HG03097 (cell line): ENCODE measurements at regions not wholly inside any gene's neighbourhood (a gene's known extent, or its start where the extent isn't known, plus 50 kb on each side); places are given as distances from the start of the nearest gene placed in this dataset.

Source experiments
- ATAC-seq: cut with Tn5 transposase; IDR thresholded peaks from one replicate; pipeline ENCODE4 v1.9.1; 2021; ENCODE audit not compliant: unreplicated experiment, low FRiP score

DNA sequence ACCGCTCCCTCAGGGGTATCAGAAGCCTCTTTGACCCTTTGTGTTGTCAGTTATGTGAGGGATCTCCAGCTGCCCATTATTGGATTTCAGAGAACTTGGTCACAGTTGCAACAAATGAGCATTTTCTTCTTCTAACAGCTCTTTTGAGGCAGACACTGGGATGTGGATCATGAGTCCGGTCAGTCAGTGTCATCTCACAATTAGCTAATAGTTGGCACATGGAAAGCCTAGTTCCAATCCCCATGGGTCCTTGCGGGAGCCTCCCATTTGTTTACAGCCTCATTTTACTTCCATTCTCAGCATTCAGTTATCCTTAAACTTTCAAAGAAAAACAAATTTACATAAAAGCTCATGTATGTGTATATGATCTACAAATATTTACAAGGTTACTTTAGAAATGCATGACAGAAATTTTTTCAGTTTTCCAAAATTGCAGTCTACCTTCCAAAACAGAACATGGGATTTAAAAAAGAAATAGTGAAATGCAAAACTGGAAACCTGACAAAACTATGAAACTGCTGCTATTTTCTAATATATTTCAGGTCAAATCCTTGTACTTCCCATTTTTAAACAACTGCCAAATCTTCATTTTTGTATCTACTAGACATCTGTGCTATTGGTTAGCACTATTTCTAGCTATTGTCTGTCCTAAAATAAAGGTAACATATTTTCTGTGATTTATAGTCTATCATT lies 547.1 kb upstream of the ZEB2 start:
- no peak for ATAC-seq

DNA sequence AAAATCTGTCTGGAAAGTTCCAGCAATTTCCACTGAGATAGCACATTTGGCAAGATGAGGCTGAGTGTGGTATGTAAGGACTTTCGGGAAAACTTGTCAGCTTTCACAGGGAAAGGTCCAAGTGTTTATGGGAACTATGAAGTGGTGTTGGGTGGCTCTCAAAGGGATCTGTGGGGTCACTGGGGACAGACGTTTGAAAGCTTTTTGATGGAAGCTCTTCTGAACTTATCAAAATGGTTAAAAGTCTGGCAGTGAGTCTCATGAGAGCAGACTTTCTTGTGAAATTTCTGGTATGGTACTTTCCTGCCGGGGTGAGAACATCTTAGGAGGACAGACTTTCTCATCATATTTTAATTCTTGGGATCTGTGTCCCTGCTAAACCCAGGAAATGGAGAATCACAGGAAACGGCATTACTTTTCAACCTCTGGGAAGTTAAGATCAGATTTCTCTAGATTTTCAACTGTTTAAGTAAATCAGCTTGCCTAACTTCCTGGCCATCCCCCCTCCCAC lies 546.3 kb upstream of the ZEB2 start:
- no peak for ATAC-seq

DNA sequence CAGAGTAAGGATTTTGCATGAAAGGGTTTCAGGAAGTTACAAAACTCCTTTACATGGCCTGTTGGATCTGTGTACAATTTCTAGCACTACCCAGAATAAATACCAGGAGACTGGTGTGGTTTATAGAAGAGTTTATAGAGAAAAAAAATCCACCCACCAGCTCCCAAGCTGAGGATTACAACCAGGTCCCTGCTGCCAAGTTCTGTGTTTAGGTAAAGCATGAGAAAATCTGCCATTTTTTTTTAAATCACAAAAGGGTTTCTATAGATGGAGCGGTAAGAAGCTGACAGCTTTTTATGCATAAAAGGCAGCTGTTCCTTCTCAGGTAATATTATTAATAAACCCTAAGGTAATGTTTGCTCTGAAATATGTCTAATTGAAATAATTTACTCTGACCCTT lies 545.4 kb upstream of the ZEB2 start:
- ATAC-seq: no peak

DNA sequence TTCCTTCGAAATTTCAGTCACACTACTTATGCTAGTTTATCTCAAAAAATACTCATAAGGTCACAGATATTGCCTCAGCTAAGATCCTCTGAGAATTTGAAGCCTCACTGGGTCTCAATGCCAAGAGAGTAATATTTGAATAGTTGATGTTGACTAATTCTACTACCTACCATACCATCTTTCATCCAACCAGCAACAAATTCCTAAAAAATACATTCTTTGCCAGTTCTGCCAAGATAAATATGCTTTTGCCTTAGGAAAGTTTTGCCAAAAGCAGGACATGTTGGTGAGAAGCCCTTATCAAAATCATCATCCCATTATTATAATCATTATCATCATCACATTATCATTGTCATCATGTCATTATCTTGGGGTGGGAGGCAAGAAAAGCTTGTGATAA lies 544.6 kb upstream of the ZEB2 start:
- ATAC-seq: no peak

DNA sequence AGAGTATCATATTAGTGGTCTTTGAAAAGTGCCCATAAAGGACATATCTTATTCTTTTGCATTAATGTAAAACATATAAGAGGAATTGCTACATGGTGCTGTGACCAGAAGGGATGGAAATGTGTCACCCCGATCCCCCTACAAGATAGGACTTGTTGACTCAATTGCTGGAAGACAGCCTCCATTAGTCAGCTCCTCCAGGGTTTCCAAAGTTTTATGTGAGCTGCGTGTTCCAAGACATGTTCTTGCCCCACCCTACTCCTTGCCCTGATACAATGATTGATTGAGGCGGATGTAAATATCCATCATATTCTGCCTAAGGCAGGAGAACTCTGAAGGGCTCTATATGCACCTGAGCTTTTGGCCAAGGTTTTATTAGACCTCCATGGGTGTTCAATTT lies 541.0 kb upstream of the ZEB2 start:
- no peak for ATAC-seq

DNA sequence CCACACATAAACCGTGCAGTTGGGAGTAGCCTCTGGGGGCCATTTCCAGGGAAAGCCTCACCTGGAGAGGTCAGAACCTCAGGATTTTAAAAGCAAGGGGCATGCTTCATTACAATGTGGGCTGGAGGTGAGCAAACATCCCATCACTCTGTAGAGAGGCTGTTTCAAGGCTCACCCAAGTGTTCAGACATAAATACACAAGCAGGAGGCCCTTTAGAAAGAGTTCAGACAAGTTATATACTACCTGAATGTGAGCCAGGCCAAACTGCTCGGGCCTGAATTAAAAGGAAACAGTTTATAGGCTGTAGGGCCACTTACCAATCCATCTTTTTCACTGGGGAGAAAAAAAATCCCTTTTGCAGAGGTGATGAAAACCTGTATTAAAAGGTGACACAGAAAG lies 540.0 kb upstream of the ZEB2 start:
- no peak for ATAC-seq

DNA sequence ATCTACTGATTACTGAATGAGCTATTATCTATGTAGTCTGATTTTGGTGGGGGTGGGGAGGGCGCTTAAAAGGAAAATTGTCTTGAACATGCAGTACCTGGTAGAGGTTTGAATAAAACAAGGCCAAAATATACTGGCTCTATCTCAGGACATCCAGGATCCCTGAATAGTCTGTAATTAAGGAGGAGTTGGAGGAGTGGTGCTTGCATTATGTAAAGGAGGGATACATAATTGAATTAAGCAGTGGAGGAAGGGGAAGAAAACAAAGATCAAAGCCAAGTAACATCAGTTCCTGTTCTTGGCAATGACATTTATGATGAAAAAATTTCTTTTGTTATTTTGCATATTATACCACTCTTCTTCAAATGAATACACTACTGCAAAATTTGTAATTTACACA lies 539.4 kb upstream of the ZEB2 start:
- ATAC-seq: no peak

DNA sequence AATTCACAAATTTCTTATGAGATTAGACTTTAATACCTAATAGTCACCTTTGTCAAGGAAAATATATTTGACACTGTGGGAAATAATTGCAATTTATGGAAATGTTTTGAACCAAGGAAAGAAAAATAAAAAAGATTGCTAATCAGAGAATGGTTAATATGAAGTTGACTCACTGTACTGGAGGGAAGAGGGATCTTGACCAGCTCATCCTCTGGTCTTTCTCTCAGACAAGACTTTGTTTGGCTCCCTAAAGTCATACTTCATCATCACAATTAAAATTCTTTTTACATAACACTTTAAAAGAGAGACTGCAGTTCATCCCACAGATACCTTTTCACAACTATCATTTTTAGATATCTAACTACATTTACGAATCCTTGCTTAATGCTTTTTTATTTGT lies 538.5 kb upstream of the ZEB2 start:
- ATAC-seq: no peak

DNA sequence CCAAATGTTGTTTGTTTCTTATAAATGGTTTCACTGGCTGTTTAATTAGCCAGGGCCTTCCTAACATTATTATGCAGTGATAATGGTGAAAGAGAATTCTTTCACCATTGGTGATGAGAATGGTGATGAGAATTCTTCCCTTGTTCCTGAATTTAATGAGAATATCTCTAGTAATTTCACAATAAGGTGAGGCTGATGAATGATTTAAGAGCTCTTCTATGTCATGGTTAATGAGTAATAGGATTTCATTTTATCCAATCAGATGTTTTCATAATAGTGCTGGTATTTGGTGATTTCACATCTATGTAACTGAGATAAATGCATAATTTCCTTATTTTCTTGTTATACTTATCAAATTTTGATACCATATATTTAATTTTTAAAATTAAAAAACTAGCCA lies 535.7 kb upstream of the ZEB2 start:
- no peak for ATAC-seq

DNA sequence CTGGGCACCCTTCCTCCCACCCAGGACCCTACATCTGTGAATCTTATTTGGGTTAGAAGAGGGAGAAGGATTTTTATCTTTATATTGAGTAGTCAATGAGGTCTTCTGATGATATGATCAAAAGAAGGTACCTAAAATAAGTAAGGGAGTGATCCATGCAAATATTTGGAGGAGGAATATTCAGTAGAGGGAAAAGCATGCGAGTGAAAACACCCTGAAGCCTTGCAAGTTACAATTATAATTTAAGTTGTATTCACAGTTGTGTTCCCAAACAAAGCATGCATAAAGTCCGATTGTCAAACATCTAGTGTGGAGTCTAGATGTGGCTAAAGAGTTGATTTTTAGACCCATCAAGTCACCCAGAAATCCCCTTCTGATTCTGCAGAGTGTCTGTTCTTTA lies 530.2 kb upstream of the ZEB2 start:
- no peak for ATAC-seq

DNA sequence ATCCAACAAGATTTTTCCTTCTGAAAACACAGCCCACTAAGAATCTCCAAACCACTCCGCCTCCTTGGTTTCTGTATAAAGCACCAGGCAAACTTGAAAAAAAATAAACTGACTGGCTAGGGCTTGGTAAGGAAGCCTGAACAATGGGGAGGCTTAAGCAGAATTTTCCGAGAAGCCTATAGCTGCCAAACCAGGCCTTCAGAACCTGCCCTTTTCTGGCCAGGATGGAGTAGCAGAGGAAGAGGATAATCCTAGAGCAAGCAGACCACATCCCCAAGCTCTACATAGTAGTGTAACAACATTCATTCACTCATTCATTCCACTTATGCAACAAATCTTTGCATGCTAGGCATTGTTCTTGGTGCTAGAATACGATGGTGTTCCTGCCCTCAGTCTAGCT lies 529.6 kb upstream of the ZEB2 start:
- no peak for ATAC-seq

DNA sequence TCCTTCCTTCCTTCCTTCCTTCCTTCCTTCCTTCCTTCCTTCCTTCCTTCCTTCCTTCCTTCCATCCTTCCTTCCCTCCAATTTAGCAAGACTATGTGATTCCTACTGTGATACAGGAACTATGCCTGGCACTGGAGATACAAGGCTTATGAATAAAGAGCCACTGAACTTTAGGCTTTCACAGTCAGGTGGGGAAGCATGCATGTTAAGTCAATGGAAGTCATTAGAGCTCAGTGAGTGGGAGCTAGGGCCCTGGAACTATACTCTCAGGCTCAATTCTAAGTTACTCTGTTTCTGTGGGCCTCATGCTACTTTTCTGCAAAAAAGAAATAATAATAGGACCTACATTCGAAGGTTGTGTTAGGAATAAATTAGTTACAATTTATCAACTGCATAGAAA lies 527.6 kb upstream of the ZEB2 start:
- ATAC-seq: no peak

DNA sequence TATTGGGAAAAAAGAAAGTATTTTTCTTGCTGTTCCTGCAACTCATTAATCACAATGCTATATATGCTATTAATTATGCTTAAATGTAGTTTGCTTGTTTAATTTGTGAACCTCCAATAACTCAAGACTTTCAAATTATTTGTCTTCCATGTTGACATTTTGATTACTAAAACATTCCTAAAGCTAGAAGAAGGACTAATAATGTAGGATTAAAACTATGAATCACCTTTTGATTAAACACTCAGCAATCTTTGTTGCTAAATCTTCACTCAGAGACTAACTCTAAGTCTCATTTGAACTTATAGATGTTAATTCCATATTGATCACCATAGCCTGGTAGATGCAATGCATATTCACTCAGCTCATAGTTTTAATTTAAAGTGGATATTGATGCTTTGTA lies 524.6 kb upstream of the ZEB2 start:
- no peak for ATAC-seq

DNA sequence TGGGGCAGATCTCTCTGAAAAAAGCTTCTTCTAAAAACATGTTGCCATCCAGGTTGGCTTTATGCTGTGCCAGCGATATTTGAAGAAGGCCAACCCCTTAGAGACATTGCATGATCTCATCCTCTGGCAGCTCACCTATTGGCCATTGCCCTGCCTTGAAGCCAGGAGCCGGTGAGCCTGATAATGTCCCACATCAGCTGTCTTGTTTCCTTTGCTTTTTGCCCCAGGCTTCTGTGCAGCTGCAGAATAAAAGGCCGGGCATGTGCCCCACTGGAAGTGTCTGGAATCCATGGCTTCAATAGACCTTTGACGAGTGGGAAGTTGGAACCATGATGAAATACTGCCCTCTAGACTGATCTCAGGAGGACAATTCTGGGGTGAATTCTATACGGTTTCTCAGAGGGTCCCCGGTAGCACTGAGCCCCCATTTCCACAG lies 523.5 kb upstream of the ZEB2 start:
- no peak for ATAC-seq

DNA sequence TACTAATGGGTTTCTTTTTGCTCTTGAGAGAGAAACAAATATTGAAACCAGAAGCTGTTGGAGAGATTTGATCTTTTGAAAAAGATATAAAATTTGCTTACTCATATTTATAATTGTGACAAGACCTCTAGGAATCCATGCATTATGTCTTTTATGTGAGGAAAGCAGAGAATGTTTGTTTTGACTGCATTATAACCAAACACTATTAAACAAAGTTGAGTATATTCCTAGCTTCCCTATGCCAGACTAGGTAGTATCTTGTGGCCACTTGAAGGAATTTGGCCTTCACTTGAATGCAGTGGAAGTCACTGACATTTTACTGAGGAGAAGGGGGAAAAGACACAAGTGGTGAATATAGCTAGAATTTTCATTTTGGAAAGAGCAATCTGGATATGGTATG lies 521.8 kb upstream of the ZEB2 start:
- no peak for ATAC-seq

DNA sequence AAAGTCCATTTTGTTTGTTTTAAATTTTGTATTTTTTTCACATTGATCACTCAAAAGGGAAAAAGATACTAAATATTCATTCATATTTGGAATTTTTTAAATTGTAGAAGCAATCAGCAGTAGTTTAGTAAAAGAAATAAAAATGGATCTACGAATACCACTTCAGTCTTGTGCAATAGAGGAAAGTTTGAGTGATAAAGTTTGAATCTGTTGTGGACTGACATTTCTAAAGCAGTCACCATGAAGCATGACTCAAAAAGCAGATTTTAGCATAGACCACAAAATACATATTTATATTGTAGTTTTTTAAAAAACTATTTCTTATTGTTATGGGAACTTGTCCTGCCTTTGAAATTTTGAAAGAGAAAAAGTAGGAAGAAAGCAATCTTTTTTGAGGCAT lies 520.5 kb upstream of the ZEB2 start:
- no peak for ATAC-seq

DNA sequence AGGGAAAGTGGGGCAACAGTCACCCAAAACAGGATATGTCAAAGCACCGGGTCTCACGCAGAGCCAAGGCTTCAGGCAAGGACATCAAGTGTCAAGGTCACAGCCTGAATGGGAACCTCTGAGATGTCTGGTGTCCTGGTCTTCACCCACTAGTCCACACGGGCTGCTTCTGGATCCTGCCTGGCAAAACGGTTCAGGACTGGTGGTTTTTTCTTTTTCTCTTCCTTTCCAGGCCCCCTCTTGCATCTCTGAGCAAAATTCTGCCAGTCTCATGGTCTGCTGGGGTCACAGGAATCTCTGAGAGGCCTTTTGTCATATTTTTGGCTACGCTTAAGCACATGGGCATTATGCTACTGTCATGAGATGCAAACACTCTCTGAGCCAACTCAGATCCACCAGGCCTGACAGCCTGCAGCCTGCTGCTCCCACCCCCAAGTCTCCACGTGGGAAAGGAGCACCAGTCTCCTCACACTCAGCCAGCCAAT lies 518.2 kb upstream of the ZEB2 start:
- ATAC-seq: no peak

DNA sequence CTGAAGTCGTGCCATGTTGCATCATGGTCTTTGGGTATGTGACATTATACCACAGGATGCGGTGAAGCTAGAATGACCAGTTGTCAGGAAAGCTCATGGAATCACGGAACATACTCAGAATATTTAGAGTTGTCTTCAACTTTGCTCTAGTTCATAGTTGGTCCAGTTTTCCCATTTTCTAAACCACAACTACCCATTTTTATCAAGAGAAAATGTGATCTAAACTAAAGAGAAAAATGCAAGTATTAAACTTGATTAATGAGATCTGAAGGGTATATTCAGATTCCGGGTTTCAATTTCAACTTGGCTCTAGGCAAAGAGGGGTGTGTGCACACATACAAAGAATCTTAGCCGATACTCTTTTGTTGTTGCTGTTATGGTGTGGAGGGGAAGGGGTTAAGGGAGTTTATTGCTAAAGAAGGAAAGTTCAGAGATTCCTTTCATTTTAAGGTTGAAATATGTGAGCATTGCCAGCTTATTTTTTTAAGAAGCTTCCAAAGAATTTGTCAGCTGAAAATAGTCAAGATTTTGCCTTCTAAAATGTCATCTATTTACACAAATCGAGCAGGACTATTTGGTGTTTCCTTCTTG lies 516.6 kb upstream of the ZEB2 start:
- ATAC-seq: no peak

DNA sequence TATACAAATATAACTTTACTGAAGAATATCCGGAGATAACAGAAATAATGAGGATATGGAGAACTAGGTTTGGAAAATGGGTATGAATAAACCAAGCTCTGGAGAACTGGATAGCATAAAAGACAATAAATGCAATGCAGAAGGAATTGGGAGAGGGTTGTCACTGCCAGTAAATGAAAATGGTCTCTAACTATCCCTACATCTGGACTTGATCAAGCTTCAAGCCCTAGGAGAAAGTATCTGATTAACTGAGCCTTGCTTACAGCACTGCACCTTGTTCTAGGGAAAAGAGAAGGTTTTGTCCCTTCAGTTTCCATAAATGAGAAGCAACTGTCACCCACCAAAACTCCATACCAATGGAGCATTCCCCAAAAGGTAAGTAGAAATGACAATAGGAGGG lies 514.6 kb upstream of the ZEB2 start:
- ATAC-seq: no peak

DNA sequence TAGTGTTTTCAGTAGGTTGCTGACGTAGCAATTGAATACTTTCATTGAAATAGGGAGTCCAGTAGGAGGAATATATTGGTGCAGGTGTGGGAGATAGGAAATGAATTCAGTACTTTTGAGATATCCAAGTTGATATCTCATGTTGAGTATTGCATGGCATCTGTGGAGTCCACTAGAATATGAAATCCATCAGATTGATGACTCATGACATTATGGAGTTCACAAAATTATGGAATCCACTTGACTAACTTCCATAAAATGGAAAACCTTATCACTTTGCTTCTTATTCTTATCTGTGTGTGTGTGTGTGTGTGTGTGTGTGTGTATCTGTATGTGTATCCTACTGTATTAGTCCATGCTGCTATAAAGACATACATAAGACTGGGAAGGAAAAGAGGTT lies 513.5 kb upstream of the ZEB2 start:
- ATAC-seq: no peak

DNA sequence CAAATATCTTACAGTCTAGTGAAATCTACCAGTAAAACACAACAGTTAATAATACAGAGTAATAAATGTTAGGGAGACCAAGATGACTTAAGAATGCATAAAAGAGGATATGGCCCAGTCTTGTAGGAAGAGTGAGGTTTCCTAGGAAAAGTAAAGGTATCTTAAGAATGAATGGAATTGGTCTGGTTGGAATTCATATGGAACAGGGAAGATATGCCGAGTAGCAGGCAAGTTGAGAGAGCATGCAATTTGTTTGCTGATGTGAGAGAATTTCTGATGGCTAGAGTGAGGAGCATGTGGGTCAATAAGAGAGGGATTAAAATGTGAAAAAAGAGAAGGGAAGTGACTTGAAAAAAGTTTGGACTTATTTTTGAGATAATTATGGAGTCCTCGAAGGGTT lies 512.9 kb upstream of the ZEB2 start:
- no peak for ATAC-seq

DNA sequence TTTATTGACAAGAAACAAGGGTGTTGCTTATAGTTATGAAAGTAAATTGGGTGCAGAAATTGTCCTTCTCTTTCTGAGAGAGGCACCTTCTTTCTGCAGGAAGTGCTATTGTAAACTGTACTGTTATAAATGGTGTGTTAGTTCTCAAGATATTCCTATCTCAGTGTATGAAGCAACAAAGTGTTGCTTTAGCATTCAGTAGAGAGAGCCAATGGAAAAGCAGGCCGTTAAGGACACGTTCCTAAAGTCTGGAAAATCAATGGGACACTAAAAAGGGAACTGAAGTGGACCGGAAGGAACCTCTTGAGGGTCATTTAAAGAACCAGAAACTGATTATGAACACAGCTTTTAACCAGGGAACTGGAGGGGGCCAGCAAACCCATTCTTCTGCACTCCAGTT lies 510.0 kb upstream of the ZEB2 start:
- no peak for ATAC-seq
